ENCODE measurements at regions not wholly inside any gene's neighbourhood (a gene's known extent, or its start where the extent isn't known, plus 50 kb on each side); places are given as distances from the start of the nearest gene placed in this dataset.

GRCh38 chr7:41303709-41304108 lies 399.2 kb downstream of the INHBA start:
- no peak overlapping the region for H3K27ac ChIP-seq (ENCODE audit: low read length)
- no peaks in the 10 kb centered on the region for H3K36me3 ChIP-seq (ENCODE audit: insufficient read depth, low read depth, low read length)
- no peaks in the 10 kb centered on the region for H3K4me1 ChIP-seq (ENCODE audit: insufficient read depth, low read length)
- H3K27me3 ChIP-seq (ENCODE audit: insufficient read depth, low read length), result no peaks in the 10 kb centered on the region
- H3K9ac ChIP-seq (ENCODE audit: low read depth, low read length), result no peak overlapping the region
- no peak overlapping the region for H3K4me3 ChIP-seq (ENCODE audit: low read length)
- no peaks in the 10 kb centered on the region for H3K9me3 ChIP-seq (ENCODE audit: insufficient read depth, low read depth, low read length)

- H3K27ac ChIP-seq (ENCODE audit: low read length), result no peak overlapping the region
- H3K4me1 ChIP-seq (ENCODE audit: insufficient read depth, low read length), result no peaks in the 10 kb centered on the region
- no peaks in the 10 kb centered on the region for H3K36me3 ChIP-seq (ENCODE audit: insufficient read depth, low read depth, low read length)
- no peak overlapping the region for H3K9ac ChIP-seq (ENCODE audit: low read depth, low read length)
- no peak overlapping the region for H3K4me3 ChIP-seq (ENCODE audit: low read length)
- H3K9me3 ChIP-seq (ENCODE audit: insufficient read depth, low read depth, low read length), result no peaks in the 10 kb centered on the region
- no peaks in the 10 kb centered on the region for H3K27me3 ChIP-seq (ENCODE audit: insufficient read depth, low read length)
These were observed 404.5 kb downstream of the INHBA start for GRCh38 chr7:41298409-41298808.

GRCh38 chr7:41297166-41297565 lies 405.7 kb downstream of the INHBA start:
- Histone ChIP-seq H3K9ac (ENCODE audit: low read depth, low read length) (no peak overlapping the region), H3K36me3 (ENCODE audit: insufficient read depth, low read depth, low read length) (no peaks in the 10 kb centered on the region), H3K27ac (ENCODE audit: low read length) (no peak overlapping the region), H3K4me3 (ENCODE audit: low read length) (no peak overlapping the region), H3K4me1 (ENCODE audit: insufficient read depth, low read length) (no peaks in the 10 kb centered on the region), H3K27me3 (ENCODE audit: insufficient read depth, low read length) (no peaks in the 10 kb centered on the region), H3K9me3 (ENCODE audit: insufficient read depth, low read depth, low read length) (no peaks in the 10 kb centered on the region)

GRCh38 chr7:41295455-41295815 lies 407.5 kb downstream of the INHBA start:
- H3K9ac ChIP-seq (ENCODE audit: low read depth, low read length), result no peak overlapping the region
- H3K4me3 ChIP-seq (ENCODE audit: low read length), result no peak overlapping the region
- H3K27ac ChIP-seq (ENCODE audit: low read length), result no peak overlapping the region
- no peaks in the 10 kb centered on the region for H3K36me3 ChIP-seq (ENCODE audit: insufficient read depth, low read depth, low read length)
- H3K9me3 ChIP-seq (ENCODE audit: insufficient read depth, low read depth, low read length), result no peaks in the 10 kb centered on the region
- no peaks in the 10 kb centered on the region for H3K27me3 ChIP-seq (ENCODE audit: insufficient read depth, low read length)
- H3K4me1 ChIP-seq (ENCODE audit: insufficient read depth, low read length), result no peaks in the 10 kb centered on the region

GRCh38 chr7:41294556-41295454 lies 408.1 kb downstream of the INHBA start:
- Histone ChIP-seq H3K4me3 (ENCODE audit: low read length) (no peak overlapping the region), H3K4me1 (ENCODE audit: insufficient read depth, low read length) (no peaks in the 10 kb centered on the region), H3K27ac (ENCODE audit: low read length) (no peak overlapping the region), H3K9me3 (ENCODE audit: insufficient read depth, low read depth, low read length) (no peaks in the 10 kb centered on the region), H3K9ac (ENCODE audit: low read depth, low read length) (no peak overlapping the region), H3K27me3 (ENCODE audit: insufficient read depth, low read length) (no peaks in the 10 kb centered on the region), H3K36me3 (ENCODE audit: insufficient read depth, low read depth, low read length) (no peaks in the 10 kb centered on the region)

GRCh38 chr7:41292487-41292886 lies 410.4 kb downstream of the INHBA start:
- no peak overlapping the region for H3K27ac ChIP-seq (ENCODE audit: low read length)
- H3K9me3 ChIP-seq (ENCODE audit: insufficient read depth, low read depth, low read length), result 0 out of 2 replicates have a peak, but pooled peaks cover 6% of the 10 kb centered on the region
- no peak overlapping the region for H3K9ac ChIP-seq (ENCODE audit: low read depth, low read length)

GRCh38 chr7:41287559-41288335 lies 415.1 kb downstream of the INHBA start:
- H3K4me1 ChIP-seq (ENCODE audit: insufficient read depth, low read length), result no peaks in the 10 kb centered on the region
- H3K4me3 ChIP-seq (ENCODE audit: low read length), result no peak overlapping the region
- H3K27ac ChIP-seq (ENCODE audit: low read length), result no peak overlapping the region
- 0 out of 2 replicates have a peak, but pooled peaks cover 6% of the 10 kb centered on the region for H3K9me3 ChIP-seq (ENCODE audit: insufficient read depth, low read depth, low read length)
- no peaks in the 10 kb centered on the region for H3K36me3 ChIP-seq (ENCODE audit: insufficient read depth, low read depth, low read length)
- peaks cover 19% of the 10 kb centered on the region; the same call in 1 of the 2 replicates for H3K27me3 ChIP-seq (ENCODE audit: insufficient read depth, low read length)
- H3K9ac ChIP-seq (ENCODE audit: low read depth, low read length), result no peak overlapping the region

More at GRCh38 chr7:41292487-41292886, 410.4 kb downstream of the INHBA start:
- no peaks in the 10 kb centered on the region for H3K4me1 ChIP-seq (ENCODE audit: insufficient read depth, low read length)
- no peaks in the 10 kb centered on the region for H3K36me3 ChIP-seq (ENCODE audit: insufficient read depth, low read depth, low read length)
- peaks cover 11% of the 10 kb centered on the region; the same call in 1 of the 2 replicates for H3K27me3 ChIP-seq (ENCODE audit: insufficient read depth, low read length)
- H3K4me3 ChIP-seq (ENCODE audit: low read length), result no peak overlapping the region

- Histone ChIP-seq H3K27me3 (ENCODE audit: insufficient read depth, low read length) (no peaks in the 10 kb centered on the region), H3K4me3 (ENCODE audit: low read length) (no peak overlapping the region), H3K9ac (ENCODE audit: low read depth, low read length) (no peak overlapping the region), H3K9me3 (ENCODE audit: insufficient read depth, low read depth, low read length) (no peaks in the 10 kb centered on the region), H3K27ac (ENCODE audit: low read length) (no peak overlapping the region), H3K36me3 (ENCODE audit: insufficient read depth, low read depth, low read length) (no peaks in the 10 kb centered on the region), H3K4me1 (ENCODE audit: insufficient read depth, low read length) (no peaks in the 10 kb centered on the region)
These were observed 422.4 kb downstream of the INHBA start for GRCh38 chr7:41280491-41280890.

- H3K9ac ChIP-seq (ENCODE audit: low read depth, low read length), result no peak overlapping the region
- no peaks in the 10 kb centered on the region for H3K4me1 ChIP-seq (ENCODE audit: insufficient read depth, low read length)
- no peak overlapping the region for H3K4me3 ChIP-seq (ENCODE audit: low read length)
- no peaks in the 10 kb centered on the region for H3K36me3 ChIP-seq (ENCODE audit: insufficient read depth, low read depth, low read length)
- H3K27ac ChIP-seq (ENCODE audit: low read length), result no peak overlapping the region
- H3K9me3 ChIP-seq (ENCODE audit: insufficient read depth, low read depth, low read length), result no peaks in the 10 kb centered on the region
- no peaks in the 10 kb centered on the region for H3K27me3 ChIP-seq (ENCODE audit: insufficient read depth, low read length)
These were observed 425.3 kb downstream of the INHBA start for GRCh38 chr7:41277561-41277960.

GRCh38 chr7:41275255-41275654 lies 427.6 kb downstream of the INHBA start:
- no peaks in the 10 kb centered on the region for H3K4me1 ChIP-seq (ENCODE audit: insufficient read depth, low read length)
- no peak overlapping the region for H3K27ac ChIP-seq (ENCODE audit: low read length)
- H3K9ac ChIP-seq (ENCODE audit: low read depth, low read length), result no peak overlapping the region
- H3K9me3 ChIP-seq (ENCODE audit: insufficient read depth, low read depth, low read length), result no peaks in the 10 kb centered on the region
- no peak overlapping the region for H3K4me3 ChIP-seq (ENCODE audit: low read length)
- H3K36me3 ChIP-seq (ENCODE audit: insufficient read depth, low read depth, low read length), result no peaks in the 10 kb centered on the region
- no peaks in the 10 kb centered on the region for H3K27me3 ChIP-seq (ENCODE audit: insufficient read depth, low read length)

- H3K9ac ChIP-seq (ENCODE audit: low read depth, low read length), result no peak overlapping the region
- H3K4me3 ChIP-seq (ENCODE audit: low read length), result no peak overlapping the region
- no peaks in the 10 kb centered on the region for H3K27me3 ChIP-seq (ENCODE audit: insufficient read depth, low read length)
- no peak overlapping the region for H3K27ac ChIP-seq (ENCODE audit: low read length)
- no peaks in the 10 kb centered on the region for H3K36me3 ChIP-seq (ENCODE audit: insufficient read depth, low read depth, low read length)
- no peaks in the 10 kb centered on the region for H3K4me1 ChIP-seq (ENCODE audit: insufficient read depth, low read length)
- H3K9me3 ChIP-seq (ENCODE audit: insufficient read depth, low read depth, low read length), result no peaks in the 10 kb centered on the region
These were observed 428.7 kb downstream of the INHBA start for GRCh38 chr7:41274179-41274578.

- Histone ChIP-seq H3K27ac (ENCODE audit: low read length) (no peak overlapping the region), H3K9ac (ENCODE audit: low read depth, low read length) (no peak overlapping the region), H3K4me3 (ENCODE audit: low read length) (no peak overlapping the region), H3K9me3 (ENCODE audit: insufficient read depth, low read depth, low read length) (no peaks in the 10 kb centered on the region), H3K27me3 (ENCODE audit: insufficient read depth, low read length) (no peaks in the 10 kb centered on the region), H3K36me3 (ENCODE audit: insufficient read depth, low read depth, low read length) (no peaks in the 10 kb centered on the region), H3K4me1 (ENCODE audit: insufficient read depth, low read length) (no peaks in the 10 kb centered on the region)
These were observed 430.2 kb downstream of the INHBA start for GRCh38 chr7:41272664-41273063.

Data from iPS-20b (cell line).